ENCODE measurements at regions not wholly inside any gene's neighbourhood (a gene's known extent, or its start where the extent isn't known, plus 50 kb on each side); places are given as distances from the start of the nearest gene placed in this dataset.
"Not testable (repeated sequence)": the region's sequence is repeated elsewhere in the genome, so short reads cannot be mapped to it uniquely, and the experiment has no call there.

GRCh38 chr16:46388939-46389491 is 232.2 kb downstream of the SHCBP1 start:
- DNase-seq (ENCODE audit: low read depth in 6 of 9, low spot score in 9 of 9): peak in 1 of 9 donors; percentile 2
- not testable (repeated sequence) for H3K4me1 ChIP-seq (ENCODE audit: control insufficient read depth in 2 of 2, insufficient read depth in 2 of 2, low read length in 2 of 2); H3K36me3 ChIP-seq (ENCODE audit: control insufficient read depth in 2 of 2, insufficient read depth in 2 of 2, low read length in 1 of 2); H3K4me3 ChIP-seq (ENCODE audit: low read length in 2 of 2); H3K27ac ChIP-seq (ENCODE audit: low read depth in 1 of 2, low read length in 1 of 2); H3K27me3 ChIP-seq (ENCODE audit: control insufficient read depth in 2 of 2, insufficient read depth in 1 of 2, low read length in 1 of 2); H3K9me3 ChIP-seq (ENCODE audit: control insufficient read depth in 2 of 2, insufficient read depth in 1 of 2, low read length in 1 of 2)
- 86% methylated on average over 27 of the region's 27 CpGs for WGBS

- not testable (repeated sequence) for H3K27ac ChIP-seq (ENCODE audit: low read depth in 1 of 2, low read length in 1 of 2); H3K9me3 ChIP-seq (ENCODE audit: control insufficient read depth in 2 of 2, insufficient read depth in 1 of 2, low read length in 1 of 2); H3K27me3 ChIP-seq (ENCODE audit: control insufficient read depth in 2 of 2, insufficient read depth in 1 of 2, low read length in 1 of 2); H3K36me3 ChIP-seq (ENCODE audit: control insufficient read depth in 2 of 2, insufficient read depth in 2 of 2, low read length in 1 of 2); H3K4me3 ChIP-seq (ENCODE audit: low read length in 2 of 2); DNase-seq (ENCODE audit: low read depth in 6 of 9, low spot score in 9 of 9); H3K4me1 ChIP-seq (ENCODE audit: control insufficient read depth in 2 of 2, insufficient read depth in 2 of 2, low read length in 2 of 2)
- WGBS: 82% methylated on average over 16 of the region's 16 CpGs
Observed at GRCh38 chr16:46388354-46388753, 232.8 kb downstream of the SHCBP1 start.

GRCh38 chr16:46387720-46388119 is 233.5 kb downstream of the SHCBP1 start:
- H3K27me3 ChIP-seq (ENCODE audit: control insufficient read depth in 2 of 2, insufficient read depth in 1 of 2, low read length in 1 of 2); H3K36me3 ChIP-seq (ENCODE audit: control insufficient read depth in 2 of 2, insufficient read depth in 2 of 2, low read length in 1 of 2); H3K27ac ChIP-seq (ENCODE audit: low read depth in 1 of 2, low read length in 1 of 2); H3K4me1 ChIP-seq (ENCODE audit: control insufficient read depth in 2 of 2, insufficient read depth in 2 of 2, low read length in 2 of 2); H3K4me3 ChIP-seq (ENCODE audit: low read length in 2 of 2); DNase-seq (ENCODE audit: low read depth in 6 of 9, low spot score in 9 of 9); H3K9me3 ChIP-seq (ENCODE audit: control insufficient read depth in 2 of 2, insufficient read depth in 1 of 2, low read length in 1 of 2): not testable (repeated sequence)
- 74% methylated on average over 15 of the region's 15 CpGs for WGBS

- not testable (repeated sequence) for H3K36me3 ChIP-seq (ENCODE audit: control insufficient read depth in 2 of 2, insufficient read depth in 2 of 2, low read length in 1 of 2); H3K4me3 ChIP-seq (ENCODE audit: low read length in 2 of 2); H3K27me3 ChIP-seq (ENCODE audit: control insufficient read depth in 2 of 2, insufficient read depth in 1 of 2, low read length in 1 of 2); H3K27ac ChIP-seq (ENCODE audit: low read depth in 1 of 2, low read length in 1 of 2); H3K9me3 ChIP-seq (ENCODE audit: control insufficient read depth in 2 of 2, insufficient read depth in 1 of 2, low read length in 1 of 2); H3K4me1 ChIP-seq (ENCODE audit: control insufficient read depth in 2 of 2, insufficient read depth in 2 of 2, low read length in 2 of 2)
- WGBS: 80% methylated on average over 28 of the region's 28 CpGs
- peak in 3 of 9 donors; percentile 6 to 30 (median 21) for DNase-seq (ENCODE audit: low read depth in 6 of 9, low spot score in 9 of 9)
Observed at GRCh38 chr16:46386805-46387620, 234.2 kb downstream of the SHCBP1 start.

GRCh38 chr16:46386110-46386771 is 234.9 kb downstream of the SHCBP1 start:
- H3K9me3 ChIP-seq (ENCODE audit: control insufficient read depth in 2 of 2, insufficient read depth in 1 of 2, low read length in 1 of 2); H3K36me3 ChIP-seq (ENCODE audit: control insufficient read depth in 2 of 2, insufficient read depth in 2 of 2, low read length in 1 of 2); H3K27ac ChIP-seq (ENCODE audit: low read depth in 1 of 2, low read length in 1 of 2); H3K4me1 ChIP-seq (ENCODE audit: control insufficient read depth in 2 of 2, insufficient read depth in 2 of 2, low read length in 2 of 2); H3K4me3 ChIP-seq (ENCODE audit: low read length in 2 of 2); DNase-seq (ENCODE audit: low read depth in 6 of 9, low spot score in 9 of 9); H3K27me3 ChIP-seq (ENCODE audit: control insufficient read depth in 2 of 2, insufficient read depth in 1 of 2, low read length in 1 of 2): not testable (repeated sequence)
- 84% methylated on average over 23 of the region's 25 CpGs for WGBS

GRCh38 chr16:46384285-46385061 is 236.7 kb downstream of the SHCBP1 start:
- peak in 3 of 9 donors; percentile 24 to 69 (median 53) for DNase-seq (ENCODE audit: low read depth in 6 of 9, low spot score in 9 of 9)
- 80% methylated on average over 37 of the region's 37 CpGs for WGBS
- not testable (repeated sequence) for H3K36me3 ChIP-seq (ENCODE audit: control insufficient read depth in 2 of 2, insufficient read depth in 2 of 2, low read length in 1 of 2); H3K27me3 ChIP-seq (ENCODE audit: control insufficient read depth in 2 of 2, insufficient read depth in 1 of 2, low read length in 1 of 2); H3K4me3 ChIP-seq (ENCODE audit: low read length in 2 of 2); H3K9me3 ChIP-seq (ENCODE audit: control insufficient read depth in 2 of 2, insufficient read depth in 1 of 2, low read length in 1 of 2); H3K27ac ChIP-seq (ENCODE audit: low read depth in 1 of 2, low read length in 1 of 2); H3K4me1 ChIP-seq (ENCODE audit: control insufficient read depth in 2 of 2, insufficient read depth in 2 of 2, low read length in 2 of 2)

- not testable (repeated sequence) for H3K4me3 ChIP-seq (ENCODE audit: low read length in 2 of 2); H3K36me3 ChIP-seq (ENCODE audit: control insufficient read depth in 2 of 2, insufficient read depth in 2 of 2, low read length in 1 of 2); H3K4me1 ChIP-seq (ENCODE audit: control insufficient read depth in 2 of 2, insufficient read depth in 2 of 2, low read length in 2 of 2); H3K27me3 ChIP-seq (ENCODE audit: control insufficient read depth in 2 of 2, insufficient read depth in 1 of 2, low read length in 1 of 2); H3K9me3 ChIP-seq (ENCODE audit: control insufficient read depth in 2 of 2, insufficient read depth in 1 of 2, low read length in 1 of 2); H3K27ac ChIP-seq (ENCODE audit: low read depth in 1 of 2, low read length in 1 of 2)
- DNase-seq (ENCODE audit: low read depth in 6 of 9, low spot score in 9 of 9): peak in 3 of 9 donors; percentile 11 to 49 (median 18)
- 87% methylated on average over 15 of the region's 16 CpGs for WGBS
Observed at GRCh38 chr16:46383581-46383980, 237.6 kb downstream of the SHCBP1 start.

- not testable (repeated sequence) for H3K27ac ChIP-seq (ENCODE audit: low read depth in 1 of 2, low read length in 1 of 2); H3K27me3 ChIP-seq (ENCODE audit: control insufficient read depth in 2 of 2, insufficient read depth in 1 of 2, low read length in 1 of 2); H3K4me3 ChIP-seq (ENCODE audit: low read length in 2 of 2); H3K4me1 ChIP-seq (ENCODE audit: control insufficient read depth in 2 of 2, insufficient read depth in 2 of 2, low read length in 2 of 2); H3K36me3 ChIP-seq (ENCODE audit: control insufficient read depth in 2 of 2, insufficient read depth in 2 of 2, low read length in 1 of 2); H3K9me3 ChIP-seq (ENCODE audit: control insufficient read depth in 2 of 2, insufficient read depth in 1 of 2, low read length in 1 of 2)
- peak in 4 of 9 donors; percentile 19 to 69 (median 48) for DNase-seq (ENCODE audit: low read depth in 6 of 9, low spot score in 9 of 9)
- 87% methylated on average over 32 of the region's 32 CpGs for WGBS
Observed at GRCh38 chr16:46382791-46383541, 238.2 kb downstream of the SHCBP1 start.

Data from thymus (tissue), 11 donors.